Neural crest cell (in vitro differentiated cells): ENCODE measurements at regions not wholly inside any gene's neighbourhood (a gene's known extent, or its start where the extent isn't known, plus 50 kb on each side); places are given as distances from the start of the nearest gene placed in this dataset.
"Not testable (repeated sequence)": the region's sequence is repeated elsewhere in the genome, so short reads cannot be mapped to it uniquely, and the experiment has no call there.

ENCODE experiments used
- DNase-seq: peaks from one replicate; pipeline ENCODE4 v3.0.0; 2021; ENCODE audit warnings: low read depth, mixed read lengths, low spot score
- H3K27ac Mint-ChIP-seq: one replicate; pipeline ENCODE4 v1.8.0; 2021; ENCODE audit warnings: mild to moderate bottlenecking, mixed read lengths; ENCODE audit not compliant: unreplicated experiment
- H3K27me3 Mint-ChIP-seq: 2 replicates; pipeline ENCODE4 v1.8.0; 2021; ENCODE audit warnings: low read depth, mild to moderate bottlenecking, mixed read lengths
- H3K36me3 Mint-ChIP-seq: 2 replicates; pipeline ENCODE4 v1.8.0; 2021; ENCODE audit warnings: low read depth, mild to moderate bottlenecking, mixed read lengths
- H3K4me1 Mint-ChIP-seq: 2 replicates; pipeline ENCODE4 v1.8.0; 2021; ENCODE audit warnings: mixed read lengths
- H3K4me3 Mint-ChIP-seq: one replicate; pipeline ENCODE4 v1.8.0; 2021; ENCODE audit warnings: mild to moderate bottlenecking, mixed read lengths
- H3K9me3 Mint-ChIP-seq: 2 replicates; pipeline ENCODE4 v1.8.0; 2021; ENCODE audit warnings: mixed read lengths
- CTCF ChIP-seq: fragments of 200-600 bp; sonication (generic); conservative IDR thresholded peaks from 2 replicates; pipeline ENCODE4 v1.5.0; 2021; ENCODE audit warnings: antibody characterized with exemption, mild to moderate bottlenecking

- Mint-ChIP-seq H3K27ac (no peak overlapping the region), H3K4me1 (no peaks in the 10 kb centered on the region), H3K9me3 (peaks cover 18% of the 10 kb centered on the region), H3K4me3 (no peak overlapping the region), H3K27me3 (no peaks in the 10 kb centered on the region), H3K36me3 (peaks cover 2% of the 10 kb centered on the region)
- TF ChIP-seq CTCF: no peak
- DNase-seq: no peak
Measured at GRCh38 chr5:167104351-167104750, 1187.1 kb upstream of the WWC1 start.

- Mint-ChIP-seq H3K9me3 (peaks cover 16% of the 10 kb centered on the region), H3K27ac (no peak overlapping the region), H3K27me3 (no peaks in the 10 kb centered on the region), H3K36me3 (peaks cover 2% of the 10 kb centered on the region), H3K4me1 (no peaks in the 10 kb centered on the region), H3K4me3 (no peak overlapping the region)
- no peak for TF ChIP-seq CTCF
- DNase-seq: no peak
Measured at GRCh38 chr5:167105941-167106340, 1185.5 kb upstream of the WWC1 start.

GRCh38 chr5:167107684-167108083 lies 1183.8 kb upstream of the WWC1 start:
- Mint-ChIP-seq H3K27me3 (no peaks in the 10 kb centered on the region), H3K4me3 (no peak overlapping the region), H3K36me3 (peaks cover 2% of the 10 kb centered on the region), H3K9me3 (peaks cover 13% of the 10 kb centered on the region), H3K4me1 (no peaks in the 10 kb centered on the region), H3K27ac (no peak overlapping the region)
- TF ChIP-seq CTCF: no peak
- DNase-seq: no peak

- not testable (repeated sequence) for H3K36me3 Mint-ChIP-seq, H3K27me3 Mint-ChIP-seq, H3K27ac Mint-ChIP-seq, H3K4me3 Mint-ChIP-seq, DNase-seq, H3K4me1 Mint-ChIP-seq
- H3K9me3 Mint-ChIP-seq: peaks cover 13% of the 10 kb centered on the region
Measured at GRCh38 chr5:167108266-167108665, 1183.2 kb upstream of the WWC1 start.

- no peak for TF ChIP-seq CTCF
- DNase-seq: no peak
- peaks cover 5% of the 10 kb centered on the region for H3K4me1 Mint-ChIP-seq
- no peaks in the 10 kb centered on the region for H3K36me3 Mint-ChIP-seq
- no peaks in the 10 kb centered on the region for H3K9me3 Mint-ChIP-seq
- no peak overlapping the region for H3K27ac Mint-ChIP-seq
- no peak overlapping the region for H3K4me3 Mint-ChIP-seq
- no peaks in the 10 kb centered on the region for H3K27me3 Mint-ChIP-seq
Measured at GRCh38 chr5:167112556-167112955, 1178.9 kb upstream of the WWC1 start.

- Mint-ChIP-seq H3K9me3 (no peaks in the 10 kb centered on the region), H3K27ac (no peak overlapping the region), H3K4me1 (no peaks in the 10 kb centered on the region), H3K27me3 (no peaks in the 10 kb centered on the region), H3K4me3 (no peak overlapping the region), H3K36me3 (no peaks in the 10 kb centered on the region)
- no peak for DNase-seq
- TF ChIP-seq CTCF: no peak
Measured at GRCh38 chr5:167122267-167122666, 1169.2 kb upstream of the WWC1 start.
